ENCODE measurements at regions not wholly inside any gene's neighbourhood (a gene's known extent, or its start where the extent isn't known, plus 50 kb on each side); places are given as distances from the start of the nearest gene placed in this dataset.

GRCh38 chr6:94639564-94639963 lies 937.8 kb upstream of the MANEA start:
- TF ChIP-seq, protein P1, sequence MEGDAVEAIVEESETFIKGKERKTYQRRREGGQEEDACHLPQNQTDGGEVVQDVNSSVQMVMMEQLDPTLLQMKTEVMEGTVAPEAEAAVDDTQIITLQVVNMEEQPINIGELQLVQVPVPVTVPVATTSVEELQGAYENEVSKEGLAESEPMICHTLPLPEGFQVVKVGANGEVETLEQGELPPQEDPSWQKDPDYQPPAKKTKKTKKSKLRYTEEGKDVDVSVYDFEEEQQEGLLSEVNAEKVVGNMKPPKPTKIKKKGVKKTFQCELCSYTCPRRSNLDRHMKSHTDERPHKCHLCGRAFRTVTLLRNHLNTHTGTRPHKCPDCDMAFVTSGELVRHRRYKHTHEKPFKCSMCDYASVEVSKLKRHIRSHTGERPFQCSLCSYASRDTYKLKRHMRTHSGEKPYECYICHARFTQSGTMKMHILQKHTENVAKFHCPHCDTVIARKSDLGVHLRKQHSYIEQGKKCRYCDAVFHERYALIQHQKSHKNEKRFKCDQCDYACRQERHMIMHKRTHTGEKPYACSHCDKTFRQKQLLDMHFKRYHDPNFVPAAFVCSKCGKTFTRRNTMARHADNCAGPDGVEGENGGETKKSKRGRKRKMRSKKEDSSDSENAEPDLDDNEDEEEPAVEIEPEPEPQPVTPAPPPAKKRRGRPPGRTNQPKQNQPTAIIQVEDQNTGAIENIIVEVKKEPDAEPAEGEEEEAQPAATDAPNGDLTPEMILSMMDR (IDR thresholded peaks at IDR 0.05; ENCODE audit: unreplicated experiment): no peak
- H3K27ac Mint-ChIP-seq: no peak overlapping the region
- no peaks in the 10 kb centered on the region for H3K9me3 Mint-ChIP-seq (ENCODE audit: low read depth)
- no peak overlapping the region for H3K4me3 Mint-ChIP-seq (ENCODE audit: low read depth)
- DNase-seq (ENCODE audit: low spot score, unreplicated experiment): no peak
- H3K36me3 Mint-ChIP-seq (ENCODE audit: insufficient read depth): no peaks in the 10 kb centered on the region
- no peaks in the 10 kb centered on the region for H3K4me1 Mint-ChIP-seq (ENCODE audit: low read depth)
- no peaks in the 10 kb centered on the region for H3K27me3 Mint-ChIP-seq

DNA sequence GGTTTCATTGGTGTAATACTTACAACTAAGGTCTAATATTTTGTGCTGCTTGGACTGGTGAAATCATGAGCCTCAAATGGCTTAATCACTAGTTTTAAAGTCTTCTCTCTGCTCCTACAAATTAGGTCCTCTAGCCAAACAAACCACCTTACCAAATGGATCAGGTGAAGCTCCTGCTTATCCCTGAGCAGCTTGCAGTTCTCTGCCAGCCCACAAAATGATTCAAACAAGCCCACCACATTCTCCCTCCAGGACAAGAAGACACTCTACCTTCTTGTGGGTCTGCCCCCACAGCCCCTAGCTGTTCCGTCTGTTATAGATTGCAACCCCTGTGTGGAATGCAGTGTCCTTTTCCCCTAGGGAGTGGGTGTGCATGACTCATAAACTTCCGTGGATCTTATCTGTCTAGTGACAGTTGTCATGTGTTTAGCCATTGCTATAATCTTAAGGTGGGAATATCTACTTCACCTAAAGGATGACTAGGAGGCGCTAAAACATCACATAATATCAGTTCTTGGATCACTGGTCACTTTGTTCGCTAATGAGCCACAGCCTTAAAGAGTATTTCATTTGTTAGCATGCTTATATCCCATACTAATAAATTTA lies 940.5 kb upstream of the MANEA start:
- H3K27ac Mint-ChIP-seq: no peak overlapping the region

GRCh38 chr6:94623586-94623985 lies 953.7 kb upstream of the MANEA start:
- Mint-ChIP-seq H3K27me3 (no peaks in the 10 kb centered on the region), H3K9me3 (ENCODE audit: low read depth) (no peaks in the 10 kb centered on the region), H3K36me3 (ENCODE audit: insufficient read depth) (no peaks in the 10 kb centered on the region), H3K4me3 (ENCODE audit: low read depth) (no peak overlapping the region), H3K4me1 (ENCODE audit: low read depth) (no peaks in the 10 kb centered on the region), H3K27ac (no peak overlapping the region)
- TF ChIP-seq, protein P1 (IDR thresholded peaks at IDR 0.05; ENCODE audit: unreplicated experiment): no peak
- DNase-seq (ENCODE audit: low spot score, unreplicated experiment): no peak

More for the DNA sequence above, 940.5 kb upstream of the MANEA start:
- TF ChIP-seq, protein P1 (IDR thresholded peaks at IDR 0.05; ENCODE audit: unreplicated experiment): peak; percentile 53
- DNase-seq (ENCODE audit: low spot score, unreplicated experiment): no peak
- Mint-ChIP-seq H3K36me3 (ENCODE audit: insufficient read depth) (no peaks in the 10 kb centered on the region), H3K4me1 (ENCODE audit: low read depth) (no peaks in the 10 kb centered on the region), H3K9me3 (ENCODE audit: low read depth) (no peaks in the 10 kb centered on the region), H3K27me3 (no peaks in the 10 kb centered on the region), H3K4me3 (ENCODE audit: low read depth) (no peak overlapping the region)

DNA sequence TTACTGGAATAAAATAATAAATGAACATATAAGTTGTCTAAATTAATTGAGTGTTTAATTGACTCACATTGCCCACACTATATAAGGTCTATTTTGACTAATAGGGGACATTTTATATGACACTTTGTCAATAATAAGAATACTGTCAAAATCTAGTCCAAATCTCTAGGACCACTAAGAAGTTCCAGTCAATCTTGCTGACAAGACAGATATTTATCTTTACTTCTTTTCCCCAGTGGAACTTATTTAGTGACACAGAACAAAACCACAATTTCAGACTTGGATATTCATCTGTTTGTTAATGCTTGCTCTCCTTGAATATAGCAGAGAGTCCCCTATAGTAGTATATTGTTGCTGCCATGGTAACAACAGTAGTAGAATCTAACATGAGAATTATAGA lies 954.6 kb upstream of the MANEA start:
- no peaks in the 10 kb centered on the region for H3K9me3 Mint-ChIP-seq (ENCODE audit: low read depth)
- TF ChIP-seq, protein P1 (IDR thresholded peaks at IDR 0.05; ENCODE audit: unreplicated experiment): no peak

GRCh38 chr6:94600636-94601035 lies 976.7 kb upstream of the MANEA start:
- no peak for DNase-seq (ENCODE audit: low spot score, unreplicated experiment)
- Mint-ChIP-seq H3K27ac (no peak overlapping the region), H3K9me3 (ENCODE audit: low read depth) (peaks cover 16% of the 10 kb centered on the region), H3K4me1 (ENCODE audit: low read depth) (no peaks in the 10 kb centered on the region), H3K4me3 (ENCODE audit: low read depth) (no peak overlapping the region), H3K36me3 (ENCODE audit: insufficient read depth) (no peaks in the 10 kb centered on the region), H3K27me3 (no peaks in the 10 kb centered on the region)
- TF ChIP-seq, protein P1 (IDR thresholded peaks at IDR 0.05; ENCODE audit: unreplicated experiment): no peak

More for the DNA sequence above, 954.6 kb upstream of the MANEA start:
- DNase-seq (ENCODE audit: low spot score, unreplicated experiment): no peak
- Mint-ChIP-seq H3K36me3 (ENCODE audit: insufficient read depth) (no peaks in the 10 kb centered on the region), H3K27ac (no peak overlapping the region), H3K4me3 (ENCODE audit: low read depth) (no peak overlapping the region), H3K27me3 (no peaks in the 10 kb centered on the region), H3K4me1 (ENCODE audit: low read depth) (no peaks in the 10 kb centered on the region)

Data from progenitor cell of endocrine pancreas (in vitro differentiated cells).